HG03095 (cell line): ENCODE measurements at regions not wholly inside any gene's neighbourhood (a gene's known extent, or its start where the extent isn't known, plus 50 kb on each side); places are given as distances from the start of the nearest gene placed in this dataset.
"Not testable (repeated sequence)": the region's sequence is repeated elsewhere in the genome, so short reads cannot be mapped to it uniquely, and the experiment has no call there.

Source experiments
- ATAC-seq: cut with Tn5 transposase; IDR thresholded peaks from one replicate; pipeline ENCODE4 v1.9.1; 2021; ENCODE audit warnings: moderate library complexity; ENCODE audit not compliant: unreplicated experiment

- ATAC-seq: no peak
These were observed 1031.8 kb upstream of the ZEB2 start for GRCh38 chr2:145551686-145552085.

DNA sequence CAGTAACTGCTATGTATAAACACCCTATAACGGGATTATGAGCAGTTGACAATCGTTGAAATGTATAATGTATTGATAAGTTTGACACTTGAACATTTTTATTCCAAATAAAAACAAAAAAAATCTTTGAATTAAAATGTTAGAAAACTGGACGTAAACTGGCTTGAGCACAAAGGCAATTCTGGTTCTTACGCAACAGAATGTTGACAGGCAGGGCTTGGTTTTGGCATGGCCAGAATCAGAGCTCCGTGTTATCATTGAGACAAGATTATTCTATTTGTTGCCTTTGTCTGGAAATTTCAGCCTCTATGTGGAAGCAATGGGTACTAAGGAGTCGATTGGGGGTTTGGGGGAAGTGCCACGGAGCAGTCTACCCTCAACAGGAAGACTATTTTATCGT, 1028.6 kb upstream of the ZEB2 start:
- no peak for ATAC-seq

GRCh38 chr2:145547620-145548019, 1027.7 kb upstream of the ZEB2 start:
- no peak for ATAC-seq

DNA sequence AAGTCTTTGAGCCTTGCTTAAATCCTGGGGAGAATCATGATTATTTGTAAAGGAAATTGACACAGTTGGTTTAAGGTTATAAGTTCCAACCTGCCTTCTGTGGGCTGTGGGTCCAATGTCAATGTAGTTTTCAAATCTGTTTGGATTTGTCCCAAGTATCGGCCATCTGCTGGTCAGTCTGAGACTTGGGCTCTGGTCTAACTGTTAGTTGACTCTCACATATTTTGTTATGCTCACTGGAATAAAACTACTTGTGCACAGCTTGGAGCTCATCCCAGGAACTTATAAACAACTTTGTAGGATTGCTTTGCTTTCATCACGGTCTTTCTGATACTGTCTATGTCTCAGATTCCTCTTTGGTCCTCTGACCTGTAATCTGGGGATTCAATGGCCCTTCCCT, 1026.2 kb upstream of the ZEB2 start:
- no peak for ATAC-seq

- no peak for ATAC-seq
These were observed 1023.9 kb upstream of the ZEB2 start for GRCh38 chr2:145543856-145544255.

- no peak for ATAC-seq
These were observed 1023.2 kb upstream of the ZEB2 start for GRCh38 chr2:145543155-145543554.

DNA sequence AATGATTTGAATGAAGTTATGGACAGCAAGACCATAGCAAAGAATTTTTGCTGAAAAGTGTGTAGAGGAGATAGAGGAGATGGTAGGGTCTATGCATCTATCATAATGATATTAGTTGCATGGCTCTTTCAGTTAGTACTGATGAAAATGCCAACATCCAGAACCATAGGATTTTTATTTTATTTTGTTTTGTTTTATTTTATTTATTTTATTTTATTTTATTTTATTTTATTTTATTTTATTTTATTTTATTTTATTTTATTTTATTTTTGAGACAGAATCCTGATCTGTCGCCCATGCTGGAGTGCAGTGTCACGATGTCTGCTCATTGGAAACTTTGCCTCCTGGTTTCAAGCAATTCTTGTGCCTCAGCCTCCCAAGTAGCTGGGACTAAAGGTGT, 1021.1 kb upstream of the ZEB2 start:
- no peak for ATAC-seq

DNA sequence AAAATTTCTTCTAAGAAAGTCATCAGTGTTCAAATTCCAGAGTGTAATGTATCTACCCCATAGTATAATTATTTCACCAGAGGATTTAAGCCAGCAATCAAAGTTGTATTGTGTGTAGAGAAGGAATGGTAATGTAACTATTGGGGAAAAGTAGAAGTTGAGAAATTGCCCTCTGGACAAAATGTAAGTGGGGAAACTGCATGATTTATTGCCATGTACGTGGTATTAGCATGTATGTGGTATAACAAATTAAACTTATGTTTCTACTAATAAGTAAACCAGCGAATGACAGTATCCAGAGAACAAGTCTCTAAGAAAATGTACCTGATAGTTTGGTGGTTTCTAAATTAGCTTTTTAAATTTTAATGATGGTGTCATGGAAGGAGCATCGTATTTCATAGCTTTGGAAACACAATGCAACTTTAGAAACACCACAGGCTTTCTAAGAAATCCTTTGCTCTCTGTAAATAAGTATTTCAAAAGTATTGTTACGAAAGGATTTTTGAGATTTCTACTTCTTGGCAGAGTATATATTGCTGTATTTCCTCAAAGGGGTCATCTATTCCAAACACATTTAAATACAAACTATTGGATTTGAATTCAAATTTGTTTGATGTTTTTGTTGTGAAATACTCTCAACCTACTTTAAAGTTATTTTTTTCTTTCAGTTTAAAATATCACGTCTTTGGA, 1018.9 kb upstream of the ZEB2 start:
- no peak for ATAC-seq

DNA sequence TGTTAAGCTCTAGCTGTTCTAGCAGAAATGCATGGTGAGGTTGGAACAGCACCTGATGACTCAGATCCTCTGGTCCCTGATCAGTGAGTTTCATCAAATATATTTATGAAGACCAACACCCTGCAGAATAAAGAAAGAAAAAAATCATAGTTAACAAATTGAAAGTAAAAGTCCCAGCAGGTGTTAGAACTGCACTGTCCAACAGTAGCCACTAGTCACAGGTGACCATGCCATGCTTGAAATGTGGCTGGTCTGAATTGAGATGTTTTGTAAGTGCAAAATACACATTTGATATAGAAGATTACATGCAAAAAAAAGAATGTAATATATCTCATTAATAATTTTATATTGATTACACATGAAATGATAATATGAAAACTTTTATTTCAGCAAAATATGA, 1010.7 kb upstream of the ZEB2 start:
- ATAC-seq: no peak

DNA sequence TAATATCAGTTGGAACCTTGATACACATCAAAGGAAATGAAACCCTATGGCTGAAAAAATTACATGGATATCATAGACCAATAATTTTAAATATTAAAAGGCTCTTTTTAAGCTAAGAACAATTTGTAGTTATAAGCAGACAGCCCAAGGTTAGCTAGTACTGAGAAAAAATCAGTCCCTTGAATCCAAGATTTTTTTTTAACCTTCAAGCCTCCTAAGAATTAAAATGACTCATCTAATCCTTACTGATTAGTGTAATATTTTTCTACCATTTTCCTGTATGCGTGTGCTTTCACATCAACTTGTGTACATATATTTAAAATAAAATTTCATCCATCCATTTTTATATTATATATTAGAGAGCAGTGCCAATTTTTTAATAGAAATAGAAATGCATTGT, 1004.9 kb upstream of the ZEB2 start:
- no peak for ATAC-seq

- ATAC-seq: no peak
These were observed 1004.4 kb upstream of the ZEB2 start for GRCh38 chr2:145524303-145524702.

- not testable (repeated sequence) for ATAC-seq
These were observed 999.3 kb upstream of the ZEB2 start for GRCh38 chr2:145519254-145519653.

- no peak for ATAC-seq
These were observed 992.0 kb upstream of the ZEB2 start for GRCh38 chr2:145511946-145512345.

DNA sequence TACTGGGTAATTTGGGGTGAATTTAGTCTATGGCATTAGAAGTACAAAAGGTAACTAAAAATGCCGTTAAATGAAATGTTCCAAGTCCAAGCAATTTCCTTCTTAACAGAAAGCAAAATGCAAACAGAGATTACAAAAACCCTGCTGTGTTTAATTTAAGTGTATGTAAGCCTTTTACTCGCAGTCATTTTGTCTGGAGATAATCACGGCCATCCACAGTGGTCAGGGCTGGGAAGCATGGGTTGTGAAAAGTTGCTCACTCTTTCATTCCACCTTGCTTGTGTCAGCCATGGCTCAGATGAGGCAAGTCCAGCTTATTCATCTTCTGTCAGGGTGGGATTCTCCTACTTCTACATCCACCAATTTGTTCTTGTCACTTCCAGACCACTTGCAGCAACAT, 983.6 kb upstream of the ZEB2 start:
- ATAC-seq: no peak

DNA sequence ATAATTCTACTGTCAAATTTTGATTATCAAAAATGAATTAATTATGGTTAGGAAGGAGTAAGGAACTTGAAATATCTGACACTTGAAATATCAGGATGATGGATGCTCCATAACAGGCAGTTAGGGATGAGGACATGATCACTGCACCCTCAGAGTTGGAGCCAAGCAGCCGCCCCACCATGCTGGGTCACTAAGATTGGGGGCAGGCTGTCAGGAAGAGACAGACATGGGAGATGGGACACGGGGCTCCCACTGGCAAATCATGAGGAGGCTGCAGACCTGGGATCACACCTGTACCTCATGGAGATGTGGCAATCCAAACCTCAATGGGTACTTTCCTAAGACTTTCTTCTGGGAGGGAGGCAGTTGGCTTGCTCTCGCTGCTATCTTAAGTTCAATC, 982.0 kb upstream of the ZEB2 start:
- ATAC-seq: no peak

GRCh38 chr2:145495590-145495989, 975.7 kb upstream of the ZEB2 start:
- ATAC-seq: no peak

- ATAC-seq: no peak
These were observed 974.5 kb upstream of the ZEB2 start for GRCh38 chr2:145494441-145494840.

GRCh38 chr2:145488571-145488970, 968.7 kb upstream of the ZEB2 start:
- no peak for ATAC-seq

DNA sequence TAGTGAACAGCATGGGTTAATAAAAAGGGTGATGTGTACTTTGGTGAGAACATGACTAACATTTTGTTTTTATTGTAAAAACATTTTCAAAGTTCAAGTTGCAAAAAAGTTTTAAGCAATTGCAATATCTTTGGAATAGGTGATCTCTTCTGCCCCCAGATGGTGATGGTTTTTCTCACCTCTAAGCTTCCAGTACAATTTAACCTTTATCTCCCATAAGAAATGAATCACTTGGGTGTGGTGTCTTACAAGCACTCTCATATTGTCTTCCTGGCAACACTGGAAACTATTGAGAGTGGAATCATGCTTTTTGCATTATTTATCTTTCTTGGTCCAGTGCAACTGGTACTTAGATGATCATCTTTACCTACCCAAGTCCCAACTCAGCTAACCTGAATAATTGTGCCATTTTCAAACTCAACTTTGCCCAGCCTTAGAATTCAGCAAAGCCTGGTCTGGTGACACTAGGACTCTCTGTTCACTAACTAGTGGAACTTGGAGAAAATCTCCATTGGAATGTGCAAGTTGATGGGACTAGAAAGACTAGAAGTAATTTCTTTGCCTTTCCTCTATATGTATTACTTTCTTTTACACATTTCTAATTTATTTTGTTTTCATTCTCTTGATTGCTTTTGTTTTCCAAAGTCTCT, 964.7 kb upstream of the ZEB2 start:
- ATAC-seq: no peak

- no peak for ATAC-seq
These were observed 963.9 kb upstream of the ZEB2 start for GRCh38 chr2:145483854-145484253.

- no peak for ATAC-seq
These were observed 961.5 kb upstream of the ZEB2 start for GRCh38 chr2:145481334-145481922.

- no peak for ATAC-seq
These were observed 944.9 kb upstream of the ZEB2 start for GRCh38 chr2:145464866-145465265.

- ATAC-seq: no peak
These were observed 940.2 kb upstream of the ZEB2 start for GRCh38 chr2:145460112-145460511.
